DMS 273 (cell line): ENCODE measurements at regions not wholly inside any gene's neighbourhood (a gene's known extent, or its start where the extent isn't known, plus 50 kb on each side); places are given as distances from the start of the nearest gene placed in this dataset.

ENCODE experiments used
- DNase-seq: peaks from one replicate; lab custom pipeline; 2025; ENCODE audit not compliant: unreplicated experiment; lab: John Stamatoyannopoulos, UW

DNA sequence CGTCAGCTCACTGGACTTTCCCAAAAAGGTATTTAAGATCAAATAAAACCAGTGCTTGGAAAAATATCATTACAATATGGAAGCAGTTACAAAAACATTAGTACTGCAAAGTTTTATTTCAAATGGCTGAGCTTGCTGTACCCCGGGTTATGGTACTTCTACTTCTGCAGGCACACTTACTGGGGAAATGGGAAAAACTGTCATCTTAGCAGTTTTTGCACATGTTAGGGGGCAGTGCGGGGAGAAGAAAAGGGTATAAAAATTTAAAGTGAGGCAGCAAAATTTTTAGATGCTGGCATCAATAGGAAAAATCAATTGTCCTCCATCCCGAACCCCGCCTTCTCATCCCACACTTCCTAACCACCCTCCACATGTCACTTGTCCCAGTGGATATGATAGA, 133.4 kb downstream of the ATG4C start:
- DNase-seq, result no peak

DNA sequence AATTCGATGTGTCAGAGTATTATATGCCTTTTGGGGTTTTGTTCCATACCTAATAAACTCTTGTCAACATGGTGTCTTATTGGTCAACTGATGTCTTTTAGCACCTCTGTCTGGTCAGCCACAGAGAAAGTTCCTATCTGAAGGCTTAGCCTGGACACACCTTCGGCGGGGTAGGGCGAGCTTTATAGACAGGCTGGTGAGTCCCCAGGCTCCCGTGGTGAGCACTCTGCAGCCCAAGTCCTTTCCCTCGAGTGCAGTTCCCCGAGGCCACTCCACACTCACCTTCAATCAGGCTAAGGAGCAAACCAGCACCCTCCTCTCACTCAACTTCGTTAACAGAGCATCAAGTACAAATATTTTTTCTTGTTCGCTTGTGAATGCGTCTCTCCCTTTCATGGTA, 133.9 kb downstream of the ATG4C start:
- no peak for DNase-seq

GRCh38 chr1:62918700-62919099, 134.8 kb downstream of the ATG4C start:
- DNase-seq, result no peak

DNA sequence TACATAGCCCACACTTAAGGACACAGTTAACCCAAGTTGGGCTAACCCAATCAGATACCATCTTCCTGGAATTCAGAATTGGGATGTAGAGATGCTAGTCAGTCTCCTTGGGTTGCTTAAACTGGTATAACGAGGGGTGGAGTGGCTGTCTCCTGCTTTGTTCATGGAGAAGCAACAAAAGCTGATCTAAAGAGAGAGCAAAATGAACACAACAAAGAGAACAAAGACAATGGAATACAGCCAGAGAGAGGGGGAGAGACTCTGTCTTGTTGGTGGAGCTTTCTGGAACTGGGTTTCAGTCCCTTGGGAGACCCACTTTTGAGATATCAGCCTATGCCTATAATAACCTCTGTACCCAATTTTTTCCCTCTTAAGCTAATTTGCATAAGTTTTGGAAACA, 138.1 kb downstream of the ATG4C start:
- DNase-seq, result no peak

GRCh38 chr1:62924983-62925790, 141.3 kb downstream of the ATG4C start:
- DNase-seq, result no peak

DNA sequence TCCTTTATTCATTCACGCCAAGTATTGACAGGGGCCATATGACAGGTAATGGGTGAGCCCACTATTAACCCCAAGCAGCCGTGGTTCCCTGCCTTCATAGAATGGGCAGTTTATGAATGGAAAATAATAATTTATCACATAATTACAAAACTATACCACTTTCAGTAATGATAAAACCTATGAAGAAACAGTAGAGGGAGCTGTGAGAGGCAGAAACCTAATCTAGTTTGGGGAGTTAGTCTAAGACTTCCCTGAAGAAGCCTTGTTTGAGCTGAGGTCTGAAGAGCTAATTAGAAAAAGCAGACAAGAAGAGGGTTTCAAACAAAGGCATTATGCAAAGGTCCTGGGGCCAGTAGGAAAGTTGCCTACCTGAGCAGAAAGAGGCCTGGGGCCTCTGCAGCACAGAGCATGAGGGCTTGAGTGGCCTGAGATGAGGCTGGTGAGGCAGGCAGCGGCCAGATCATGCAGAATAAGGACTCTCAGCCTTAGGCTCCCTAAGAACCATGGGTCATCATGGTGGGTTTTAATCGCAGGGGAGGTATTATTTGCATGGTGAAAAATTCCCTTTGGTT, 142.8 kb downstream of the ATG4C start:
- DNase-seq, result no peak

- DNase-seq, result no peak
These were observed 145.0 kb downstream of the ATG4C start for GRCh38 chr1:62928885-62929284.

GRCh38 chr1:62937634-62938296, 153.8 kb downstream of the ATG4C start:
- DNase-seq, result no peak

DNA sequence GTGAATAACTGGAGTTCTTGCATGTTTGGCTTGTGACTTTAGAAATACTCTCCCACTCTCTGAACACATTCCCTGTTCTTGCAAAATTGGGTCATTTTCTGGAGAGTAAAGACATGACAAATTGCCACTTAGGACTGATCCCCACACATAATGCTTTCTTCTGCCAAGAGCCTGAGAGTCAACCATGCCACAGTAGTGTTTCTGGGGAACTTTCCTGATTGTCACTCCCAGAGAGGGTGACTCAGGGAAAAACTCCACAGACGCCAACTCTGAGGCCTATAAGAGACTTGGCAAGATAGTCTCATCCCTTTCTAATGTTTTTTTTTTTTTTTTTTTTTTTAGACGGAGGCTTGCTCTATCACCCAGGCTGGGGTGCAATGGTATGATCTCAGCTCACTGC, 157.8 kb downstream of the ATG4C start:
- no peak for DNase-seq

DNA sequence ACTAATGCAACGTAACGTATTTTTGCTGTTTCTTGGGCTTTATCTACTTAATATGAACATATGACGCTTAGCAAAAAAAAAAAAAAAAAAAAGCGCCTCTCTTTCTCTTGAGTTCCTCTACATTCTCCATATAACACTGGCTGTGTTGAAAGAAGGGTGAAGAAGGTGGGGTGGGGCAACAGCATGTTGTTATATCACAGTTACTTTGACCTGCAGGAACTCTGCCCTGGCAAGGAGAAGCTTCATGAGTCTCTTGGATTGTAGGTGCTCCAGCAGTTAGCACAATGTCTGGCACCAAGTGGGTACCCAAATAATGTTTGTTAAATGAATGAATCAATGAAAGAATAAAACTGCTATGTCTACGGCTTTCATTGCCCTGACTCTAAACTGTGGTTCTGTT, 162.6 kb downstream of the ATG4C start:
- DNase-seq, result no peak

- DNase-seq, result no peak
These were observed 167.5 kb downstream of the ATG4C start for GRCh38 chr1:62951428-62951827.

DNA sequence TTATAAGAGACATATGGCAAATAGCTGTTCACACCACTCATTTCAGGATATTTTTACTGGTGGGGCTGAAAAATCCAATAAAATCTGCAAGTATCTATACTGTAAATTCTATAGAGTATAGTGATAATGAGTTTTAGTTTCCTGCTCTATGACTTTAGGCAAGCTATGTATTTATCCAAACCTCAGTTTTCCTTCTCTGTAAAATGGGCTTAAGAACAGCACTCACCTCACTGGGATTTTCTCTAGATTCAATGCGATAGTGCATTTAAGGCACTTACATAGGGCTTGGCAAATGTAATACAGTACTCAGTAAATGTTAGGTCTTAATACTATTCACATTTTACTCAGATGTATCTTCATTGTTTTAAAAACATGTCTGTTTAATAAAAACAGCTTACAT, 168.7 kb downstream of the ATG4C start:
- no peak for DNase-seq

DNA sequence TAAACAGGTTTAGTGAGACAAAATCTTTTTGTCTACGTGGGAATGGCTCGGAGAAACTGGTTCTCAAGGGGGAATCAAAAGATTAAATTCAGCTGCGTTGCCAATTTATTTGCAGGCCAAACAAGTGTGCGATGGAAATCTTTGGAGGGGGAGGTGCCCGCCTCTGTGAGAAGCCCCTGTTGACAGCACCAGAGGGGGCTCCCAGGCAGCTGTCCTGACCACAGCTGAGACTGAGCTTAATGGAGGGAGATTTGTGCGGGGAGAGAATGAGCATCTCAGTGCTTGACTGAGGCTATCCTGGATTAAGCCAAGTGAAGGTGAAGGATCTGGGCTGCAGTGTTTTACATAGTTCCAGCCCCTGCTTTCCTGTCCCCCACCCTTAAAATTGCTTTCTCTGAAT, 169.7 kb downstream of the ATG4C start:
- no peak for DNase-seq

GRCh38 chr1:62954758-62955157, 170.8 kb downstream of the ATG4C start:
- no peak for DNase-seq

GRCh38 chr1:62955666-62956065, 171.7 kb downstream of the ATG4C start:
- no peak for DNase-seq

DNA sequence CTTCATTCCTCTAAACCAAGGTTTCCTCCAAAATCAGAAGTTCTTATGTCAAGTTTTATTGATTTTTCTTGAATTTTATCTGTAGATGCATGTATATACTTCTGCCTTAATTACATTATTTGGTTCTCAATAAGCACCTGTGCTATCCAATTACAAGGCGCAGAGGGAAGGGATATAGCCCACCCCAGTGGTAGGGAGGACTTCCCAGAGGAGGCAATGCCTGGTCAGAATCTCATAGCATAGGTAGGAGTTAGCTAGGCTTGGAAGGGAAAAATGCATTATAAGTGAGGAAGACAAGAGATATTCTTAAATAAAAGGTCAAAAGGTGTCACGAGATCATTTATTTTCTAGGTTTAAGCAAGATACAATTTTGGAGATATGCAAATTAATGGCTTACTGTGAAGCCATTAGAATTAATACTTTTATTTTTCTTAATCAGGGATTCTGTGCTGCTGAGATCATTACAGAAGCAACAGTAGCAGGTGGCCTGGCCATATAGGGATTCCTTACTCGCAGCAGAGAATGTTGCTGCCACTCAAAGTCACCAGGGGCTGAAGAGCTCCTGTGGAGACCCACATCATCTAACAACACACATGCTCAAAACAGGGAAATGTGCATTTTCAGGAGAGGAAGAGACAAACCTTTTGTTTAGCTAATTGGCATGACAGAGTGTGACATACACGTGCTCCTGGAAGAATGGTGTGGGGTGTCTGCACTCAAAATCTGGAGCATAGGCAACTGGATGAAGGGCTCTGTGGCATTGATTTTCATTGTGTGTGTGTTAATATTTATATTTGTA, 178.3 kb downstream of the ATG4C start:
- no peak for DNase-seq

GRCh38 chr1:62962901-62963776, 179.2 kb downstream of the ATG4C start:
- peak; percentile 83 for DNase-seq

DNA sequence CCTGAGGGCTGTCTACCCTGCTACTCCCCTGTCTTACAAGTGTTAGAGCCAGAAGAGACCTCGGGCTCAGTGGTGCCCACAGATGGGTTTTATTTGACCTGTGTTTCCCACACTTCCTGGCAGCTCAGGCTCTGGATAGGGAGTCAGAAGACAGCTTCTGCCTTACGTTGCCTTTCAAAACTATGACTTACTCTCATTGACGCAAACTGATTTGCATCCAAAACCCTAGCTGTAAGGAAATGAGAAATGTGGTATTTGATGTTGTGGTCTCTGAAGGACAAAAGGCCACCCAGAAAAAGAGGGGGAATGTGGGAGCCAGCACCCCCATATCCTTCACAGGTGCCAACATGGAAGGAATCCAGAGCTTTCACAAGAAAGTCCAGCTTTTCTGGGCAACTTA, 180.2 kb downstream of the ATG4C start:
- DNase-seq, result no peak

GRCh38 chr1:62967031-62967430, 183.1 kb downstream of the ATG4C start:
- no peak for DNase-seq

GRCh38 chr1:62977366-62977765, 193.4 kb downstream of the ATG4C start:
- DNase-seq, result no peak

DNA sequence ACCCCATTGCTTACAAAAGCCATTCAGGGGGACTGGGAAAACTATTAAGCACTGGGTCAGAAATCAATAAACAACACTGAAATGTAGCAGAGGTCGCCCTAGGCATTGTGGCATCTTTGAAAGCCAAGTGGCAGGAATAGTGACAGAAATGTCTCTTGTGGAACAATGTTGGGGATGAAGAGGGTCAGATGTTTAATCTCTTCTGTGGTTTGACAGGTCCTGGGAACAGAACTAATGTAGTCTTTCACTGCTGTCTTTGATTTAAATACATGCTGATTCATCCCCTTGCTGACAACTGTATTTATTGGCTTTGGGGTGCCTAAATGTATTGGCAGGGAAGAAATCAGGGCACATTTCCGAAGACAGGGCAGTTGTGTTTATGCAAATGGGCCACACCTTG, 194.8 kb downstream of the ATG4C start:
- DNase-seq, result no peak
